ENCODE measurements at regions not wholly inside any gene's neighbourhood (a gene's known extent, or its start where the extent isn't known, plus 50 kb on each side); places are given as distances from the start of the nearest gene placed in this dataset.
"Not testable (repeated sequence)": the region's sequence is repeated elsewhere in the genome, so short reads cannot be mapped to it uniquely, and the experiment has no call there.

GRCh38 chr9:124125651-124125977 lies 114.0 kb downstream of the LHX2 start:
- no peak for DNase-seq (ENCODE audit: low read depth, low spot score)

GRCh38 chr9:124126648-124127646 lies 115.4 kb downstream of the LHX2 start:
- peak; percentile 71 for DNase-seq (ENCODE audit: low read depth, low spot score)

- no peak for DNase-seq (ENCODE audit: low read depth, low spot score)
Observed at GRCh38 chr9:124128568-124129166, 117.1 kb downstream of the LHX2 start.

- DNase-seq (ENCODE audit: low read depth, low spot score): no peak
Observed at GRCh38 chr9:124130277-124131075, 118.9 kb downstream of the LHX2 start.

GRCh38 chr9:124131518-124131917 lies 120.0 kb downstream of the LHX2 start:
- not testable (repeated sequence) for DNase-seq (ENCODE audit: low read depth, low spot score)

- no peak for DNase-seq (ENCODE audit: low read depth, low spot score)
Observed at GRCh38 chr9:124132671-124133147, 121.1 kb downstream of the LHX2 start.

GRCh38 chr9:124133727-124134126 lies 122.2 kb downstream of the LHX2 start:
- no peak for DNase-seq (ENCODE audit: low read depth, low spot score)

- DNase-seq (ENCODE audit: low read depth, low spot score): no peak
Observed at GRCh38 chr9:124134526-124134925, 123.0 kb downstream of the LHX2 start.

- DNase-seq (ENCODE audit: low read depth, low spot score): no peak
Observed at GRCh38 chr9:124135813-124136365, 121.9 kb upstream of the NEK6 start.

GRCh38 chr9:124137009-124137943 lies 120.5 kb upstream of the NEK6 start:
- no peak for DNase-seq (ENCODE audit: low read depth, low spot score)

GRCh38 chr9:124137944-124138335 lies 119.8 kb upstream of the NEK6 start:
- DNase-seq (ENCODE audit: low read depth, low spot score): no peak

GRCh38 chr9:124139001-124139400 lies 118.7 kb upstream of the NEK6 start:
- DNase-seq (ENCODE audit: low read depth, low spot score): no peak

GRCh38 chr9:124140941-124141568 lies 116.7 kb upstream of the NEK6 start:
- no peak for DNase-seq (ENCODE audit: low read depth, low spot score)

GRCh38 chr9:124144561-124145123 lies 113.1 kb upstream of the NEK6 start:
- not testable (repeated sequence) for DNase-seq (ENCODE audit: low read depth, low spot score)

- DNase-seq (ENCODE audit: low read depth, low spot score): no peak
Observed at GRCh38 chr9:124146031-124146561, 111.7 kb upstream of the NEK6 start.

GRCh38 chr9:124149992-124150391 lies 107.8 kb upstream of the NEK6 start:
- no peak for DNase-seq (ENCODE audit: low read depth, low spot score)

- DNase-seq (ENCODE audit: low read depth, low spot score): no peak
Observed at GRCh38 chr9:124163760-124164255, 93.9 kb upstream of the NEK6 start.

- DNase-seq (ENCODE audit: low read depth, low spot score): no peak
Observed at GRCh38 chr9:124164811-124165210, 92.9 kb upstream of the NEK6 start.

GRCh38 chr9:124174433-124174832 lies 83.3 kb upstream of the NEK6 start:
- no peak for DNase-seq (ENCODE audit: low read depth, low spot score)

All from activated CD4-positive, CD25-positive, alpha-beta regulatory T cell treated with anti-CD3 and anti-CD28 coated beads, Interleukin-2, amount 50 U/mL, for 16 hours (primary cell).